HL-60 (cell line): ENCODE measurements at regions not wholly inside any gene's neighbourhood (a gene's known extent, or its start where the extent isn't known, plus 50 kb on each side); places are given as distances from the start of the nearest gene placed in this dataset.

Experiments
- DNase-seq, 2 experiments: peaks; one replicate each; pipeline ENCODE4 v3.0.0-alpha.2; 2010 to 2020; ENCODE audit warnings: low read depth in 1 of 2, low spot score in 1 of 2
- H3K27ac ChIP-seq: fragments of 250-450 bp; sonication (Bioruptor Pico); replicated peaks from 2 replicates; pipeline ENCODE4 v1.5.1; 2020; ENCODE audit warnings: mild to moderate bottlenecking, moderate library complexity
- H3K27me3 ChIP-seq: fragments of 250-450 bp; sonication (Bioruptor Pico); 2 replicates; pipeline ENCODE4 v1.5.1; 2021; ENCODE audit warnings: mild to moderate bottlenecking, moderate library complexity; ENCODE audit not compliant: insufficient read depth, poor library complexity, severe bottlenecking
- H3K4me3 ChIP-seq: replicated peaks from 2 replicates; pipeline ENCODE4 v1.5.1; 2011; ENCODE audit warnings: mild to moderate bottlenecking, control low read depth, low read length; ENCODE audit not compliant: insufficient read depth
- GABPA ChIP-seq: IDR thresholded peaks from 2 replicates; pipeline ENCODE4 v1.6.1; 2012; ENCODE audit warnings: low read depth
- POLR2AphosphoS5 ChIP-seq: IDR thresholded peaks from 2 replicates; pipeline ENCODE4 v1.6.1; 2012; ENCODE audit warnings: low read depth
- SPI1 ChIP-seq: IDR thresholded peaks from 2 replicates; pipeline ENCODE4 v1.6.1; 2012; ENCODE audit warnings: low read depth, mild to moderate bottlenecking, borderline replicate concordance
- TF ChIP-seq, protein P1 (sequence below): IDR thresholded peaks from one replicate; pipeline ENCODE4 v1.5.1; 2011; ENCODE audit warnings: low read length, control low read depth, inconsistent platforms; ENCODE audit not compliant: insufficient read depth
- TF ChIP-seq, protein P2 (sequence below): IDR thresholded peaks from 2 replicates; pipeline ENCODE4 v1.6.1; 2012; ENCODE audit warnings: low read depth; ENCODE audit not compliant: insufficient replicate concordance

- TF ChIP-seq, protein P1, sequence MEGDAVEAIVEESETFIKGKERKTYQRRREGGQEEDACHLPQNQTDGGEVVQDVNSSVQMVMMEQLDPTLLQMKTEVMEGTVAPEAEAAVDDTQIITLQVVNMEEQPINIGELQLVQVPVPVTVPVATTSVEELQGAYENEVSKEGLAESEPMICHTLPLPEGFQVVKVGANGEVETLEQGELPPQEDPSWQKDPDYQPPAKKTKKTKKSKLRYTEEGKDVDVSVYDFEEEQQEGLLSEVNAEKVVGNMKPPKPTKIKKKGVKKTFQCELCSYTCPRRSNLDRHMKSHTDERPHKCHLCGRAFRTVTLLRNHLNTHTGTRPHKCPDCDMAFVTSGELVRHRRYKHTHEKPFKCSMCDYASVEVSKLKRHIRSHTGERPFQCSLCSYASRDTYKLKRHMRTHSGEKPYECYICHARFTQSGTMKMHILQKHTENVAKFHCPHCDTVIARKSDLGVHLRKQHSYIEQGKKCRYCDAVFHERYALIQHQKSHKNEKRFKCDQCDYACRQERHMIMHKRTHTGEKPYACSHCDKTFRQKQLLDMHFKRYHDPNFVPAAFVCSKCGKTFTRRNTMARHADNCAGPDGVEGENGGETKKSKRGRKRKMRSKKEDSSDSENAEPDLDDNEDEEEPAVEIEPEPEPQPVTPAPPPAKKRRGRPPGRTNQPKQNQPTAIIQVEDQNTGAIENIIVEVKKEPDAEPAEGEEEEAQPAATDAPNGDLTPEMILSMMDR, result no peak
- TF ChIP-seq SPI1 (no peak), POLR2AphosphoS5 (no peak), GABPA (no peak)
- TF ChIP-seq, protein P2, sequence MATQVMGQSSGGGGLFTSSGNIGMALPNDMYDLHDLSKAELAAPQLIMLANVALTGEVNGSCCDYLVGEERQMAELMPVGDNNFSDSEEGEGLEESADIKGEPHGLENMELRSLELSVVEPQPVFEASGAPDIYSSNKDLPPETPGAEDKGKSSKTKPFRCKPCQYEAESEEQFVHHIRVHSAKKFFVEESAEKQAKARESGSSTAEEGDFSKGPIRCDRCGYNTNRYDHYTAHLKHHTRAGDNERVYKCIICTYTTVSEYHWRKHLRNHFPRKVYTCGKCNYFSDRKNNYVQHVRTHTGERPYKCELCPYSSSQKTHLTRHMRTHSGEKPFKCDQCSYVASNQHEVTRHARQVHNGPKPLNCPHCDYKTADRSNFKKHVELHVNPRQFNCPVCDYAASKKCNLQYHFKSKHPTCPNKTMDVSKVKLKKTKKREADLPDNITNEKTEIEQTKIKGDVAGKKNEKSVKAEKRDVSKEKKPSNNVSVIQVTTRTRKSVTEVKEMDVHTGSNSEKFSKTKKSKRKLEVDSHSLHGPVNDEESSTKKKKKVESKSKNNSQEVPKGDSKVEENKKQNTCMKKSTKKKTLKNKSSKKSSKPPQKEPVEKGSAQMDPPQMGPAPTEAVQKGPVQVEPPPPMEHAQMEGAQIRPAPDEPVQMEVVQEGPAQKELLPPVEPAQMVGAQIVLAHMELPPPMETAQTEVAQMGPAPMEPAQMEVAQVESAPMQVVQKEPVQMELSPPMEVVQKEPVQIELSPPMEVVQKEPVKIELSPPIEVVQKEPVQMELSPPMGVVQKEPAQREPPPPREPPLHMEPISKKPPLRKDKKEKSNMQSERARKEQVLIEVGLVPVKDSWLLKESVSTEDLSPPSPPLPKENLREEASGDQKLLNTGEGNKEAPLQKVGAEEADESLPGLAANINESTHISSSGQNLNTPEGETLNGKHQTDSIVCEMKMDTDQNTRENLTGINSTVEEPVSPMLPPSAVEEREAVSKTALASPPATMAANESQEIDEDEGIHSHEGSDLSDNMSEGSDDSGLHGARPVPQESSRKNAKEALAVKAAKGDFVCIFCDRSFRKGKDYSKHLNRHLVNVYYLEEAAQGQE, result no peak
- no peak for DNase-seq
- H3K4me3 ChIP-seq, result no peak overlapping the region
- H3K27me3 ChIP-seq, result no peaks in the 10 kb centered on the region
- H3K27ac ChIP-seq, result no peak overlapping the region
These were observed 507.2 kb upstream of the IGFBP3 start for GRCh38 chr7:46428295-46428694.

DNA sequence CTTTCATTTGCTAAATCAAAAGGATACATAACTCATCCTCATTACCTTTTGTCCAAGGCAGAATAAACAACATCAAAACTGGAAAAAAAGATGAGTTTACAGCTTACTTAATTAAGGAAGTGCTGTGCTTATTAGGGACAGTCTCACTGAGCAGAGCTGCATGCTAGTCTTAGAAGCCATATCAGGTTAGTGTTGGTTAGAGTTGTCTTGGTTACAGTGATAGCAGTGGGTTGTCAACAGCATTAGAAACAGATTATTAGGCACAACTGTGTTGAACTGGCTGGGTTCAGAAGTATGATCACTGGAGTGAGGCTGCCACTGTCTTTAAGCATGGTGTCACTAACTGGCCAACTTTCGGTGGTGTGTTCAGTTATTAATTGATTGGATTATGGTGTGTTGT lies 503.9 kb upstream of the IGFBP3 start:
- H3K27me3 ChIP-seq, result no peaks in the 10 kb centered on the region
- TF ChIP-seq, protein P2, result no peak
- TF ChIP-seq, protein P1, result no peak
- TF ChIP-seq GABPA (no peak), POLR2AphosphoS5 (no peak), SPI1 (no peak)

DNA sequence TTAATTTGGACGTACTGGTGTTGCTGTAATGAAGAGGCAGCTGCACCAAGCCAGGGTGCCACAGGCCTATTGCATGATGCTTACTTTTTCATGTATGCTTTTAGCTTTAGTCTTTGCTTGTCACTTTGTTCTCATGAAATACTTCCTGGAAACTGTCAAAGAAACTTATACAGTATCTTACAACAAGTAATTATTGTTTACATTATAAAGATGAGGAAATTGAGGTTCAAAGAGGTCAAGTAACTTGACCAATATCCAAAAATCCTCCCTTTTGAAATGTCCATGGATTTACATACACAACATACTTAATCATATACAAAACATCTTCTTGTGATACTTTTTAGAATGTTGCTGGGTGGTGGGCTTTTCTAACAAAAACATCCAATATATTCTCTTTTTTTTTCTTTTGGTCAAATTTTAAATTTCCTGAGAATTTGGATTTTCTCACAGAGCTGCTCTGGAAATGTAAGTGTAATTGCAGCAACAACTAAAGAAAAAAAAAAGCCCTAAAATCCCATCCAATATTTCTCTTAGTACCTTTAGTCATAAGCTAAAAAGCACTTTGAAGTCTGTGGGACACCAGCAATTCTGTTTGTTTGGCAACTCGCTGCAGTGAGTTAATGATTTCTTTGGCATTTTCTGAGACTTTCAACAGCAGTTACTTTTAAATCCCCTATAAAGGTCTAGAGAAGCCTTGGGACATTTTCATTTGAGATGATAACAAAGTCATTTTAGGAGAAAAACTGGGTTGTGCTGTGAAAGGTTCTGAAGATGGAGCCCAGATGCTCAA lies 500.6 kb upstream of the IGFBP3 start:
- Histone ChIP-seq H3K4me3 (no peak overlapping the region), H3K27ac (no peak overlapping the region), H3K27me3 (no peaks in the 10 kb centered on the region)
- no peak for DNase-seq
- TF ChIP-seq SPI1, result no peak
- TF ChIP-seq, protein P1, result no peak
- TF ChIP-seq, protein P2, result no peak
- no peak for TF ChIP-seq POLR2AphosphoS5
- TF ChIP-seq GABPA, result no peak

More for the DNA sequence above, 503.9 kb upstream of the IGFBP3 start:
- no peak for DNase-seq
- H3K27ac ChIP-seq, result no peak overlapping the region
- H3K4me3 ChIP-seq, result no peak overlapping the region
